Activated T-cell treated with anti-CD3 and anti-CD28 coated beads, Interleukin-2, amount 50 U/mL, for 4 hours (primary cell): ENCODE measurements at regions not wholly inside any gene's neighbourhood (a gene's known extent, or its start where the extent isn't known, plus 50 kb on each side); places are given as distances from the start of the nearest gene placed in this dataset.

ENCODE experiments used
- ATAC-seq, 2 donors: fragments of 200-7000 bp; cut with Tn5 transposase; one replicate each; pipeline ENCODE4 v1.10.0; 2021
- DNase-seq: peaks from one replicate; pipeline ENCODE4 v3.0.0-alpha.2; 2020
- H3K27me3 Mint-ChIP-seq: one replicate; pipeline ENCODE4 v1.8.0; 2021; ENCODE audit warnings: low read depth, mixed read lengths
- H3K36me3 Mint-ChIP-seq: one replicate; pipeline ENCODE4 v1.8.0; 2022; ENCODE audit warnings: mixed read lengths; ENCODE audit not compliant: insufficient read depth
- H3K4me1 Mint-ChIP-seq: one replicate; pipeline ENCODE4 v1.8.0; 2021; ENCODE audit warnings: low read depth, mixed read lengths
- H3K4me3 Mint-ChIP-seq: one replicate; pipeline ENCODE4 v1.8.0; 2021; ENCODE audit warnings: mild to moderate bottlenecking, moderate library complexity, mixed read lengths
- H3K9me3 Mint-ChIP-seq: one replicate; pipeline ENCODE4 v1.8.0; 2021; ENCODE audit warnings: mixed read lengths

- Mint-ChIP-seq H3K36me3 (no peaks in the 10 kb centered on the region), H3K9me3 (peaks cover 30% of the 10 kb centered on the region), H3K27me3 (peaks cover 5% of the 10 kb centered on the region), H3K4me1 (no peaks in the 10 kb centered on the region), H3K4me3 (no peak overlapping the region)
- no peak for DNase-seq
- no peak for ATAC-seq
Measured at GRCh38 chr2:152861349-152861942, 143.0 kb downstream of the ARL6IP6 start.

GRCh38 chr2:152858594-152859265, 140.3 kb downstream of the ARL6IP6 start:
- Mint-ChIP-seq H3K9me3 (peaks cover 22% of the 10 kb centered on the region), H3K27me3 (peaks cover 5% of the 10 kb centered on the region), H3K4me1 (no peaks in the 10 kb centered on the region), H3K4me3 (no peak overlapping the region), H3K36me3 (no peaks in the 10 kb centered on the region)
- ATAC-seq (no peak), DNase-seq (no peak)

DNA sequence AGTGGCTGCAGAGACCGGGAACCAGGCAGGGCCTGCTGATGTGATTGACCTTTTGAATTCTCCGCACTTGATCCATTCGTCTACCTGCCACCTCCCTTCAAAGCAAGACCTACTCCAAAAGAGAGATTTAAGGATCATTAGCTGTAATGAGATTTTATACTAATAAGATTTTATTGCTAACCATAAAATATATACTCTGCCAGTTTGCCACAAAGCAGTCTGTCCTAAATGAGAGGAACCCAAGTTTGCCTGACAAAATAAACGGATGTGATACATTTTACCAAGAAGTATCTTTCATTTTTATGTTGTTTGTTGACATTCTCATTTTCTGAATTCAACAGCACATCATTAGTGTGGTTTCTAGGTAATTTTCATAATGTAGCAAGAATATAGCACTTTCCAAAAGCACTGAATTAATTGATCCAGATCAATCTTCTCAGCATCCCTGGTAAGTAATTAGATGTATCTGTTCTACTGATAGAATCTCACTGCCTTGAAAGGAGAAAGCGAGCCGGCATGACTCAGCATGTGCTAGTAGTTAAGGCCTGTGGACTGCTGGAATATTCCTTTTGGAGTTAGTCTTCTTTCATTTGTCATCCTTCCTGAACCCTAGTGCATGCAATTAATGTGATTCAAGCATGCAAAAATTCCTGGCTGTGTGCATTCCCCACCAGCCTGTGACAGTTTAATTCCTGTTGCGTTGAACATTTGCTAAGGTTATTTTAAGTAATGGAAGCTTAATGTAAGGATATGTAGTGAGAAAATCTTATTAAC, 128.5 kb downstream of the ARL6IP6 start:
- Mint-ChIP-seq H3K4me3 (no peak overlapping the region), H3K27me3 (no peaks in the 10 kb centered on the region), H3K9me3 (no peaks in the 10 kb centered on the region), H3K4me1 (no peaks in the 10 kb centered on the region), H3K36me3 (no peaks in the 10 kb centered on the region)
- no peak for ATAC-seq
- no peak for DNase-seq

- no peaks in the 10 kb centered on the region for H3K9me3 Mint-ChIP-seq
- DNase-seq, result no peak
- ATAC-seq, result no peak
Measured at GRCh38 chr2:152835674-152836073, 117.3 kb downstream of the ARL6IP6 start.

DNA sequence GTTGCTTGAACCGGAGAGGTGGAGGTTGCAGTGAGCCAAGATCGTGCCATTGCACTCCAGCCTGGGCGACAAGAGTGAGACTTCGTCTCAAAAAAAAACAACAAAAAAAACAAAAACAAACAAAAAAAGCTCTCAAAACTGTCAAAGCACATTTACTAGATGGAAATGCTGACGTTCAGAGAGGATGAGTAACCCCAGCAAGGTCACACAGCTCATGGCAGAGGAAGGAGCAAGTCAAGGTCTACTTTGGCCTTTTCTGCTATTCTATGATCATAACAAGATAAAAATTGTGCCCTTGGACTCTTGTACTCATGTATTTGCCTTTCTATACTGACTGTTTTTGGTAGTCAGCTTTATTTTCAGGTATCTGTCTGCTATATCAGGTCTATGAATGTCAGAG, 109.5 kb downstream of the ARL6IP6 start:
- H3K36me3 Mint-ChIP-seq, result no peaks in the 10 kb centered on the region
- no peak for DNase-seq

More at GRCh38 chr2:152835674-152836073, 117.3 kb downstream of the ARL6IP6 start:
- no peak overlapping the region for H3K4me3 Mint-ChIP-seq
- no peaks in the 10 kb centered on the region for H3K36me3 Mint-ChIP-seq
- H3K27me3 Mint-ChIP-seq, result no peaks in the 10 kb centered on the region
- no peaks in the 10 kb centered on the region for H3K4me1 Mint-ChIP-seq

GRCh38 chr2:152826581-152827279, 108.3 kb downstream of the ARL6IP6 start:
- Mint-ChIP-seq H3K36me3 (no peaks in the 10 kb centered on the region), H3K4me1 (no peaks in the 10 kb centered on the region), H3K4me3 (no peak overlapping the region), H3K9me3 (no peaks in the 10 kb centered on the region), H3K27me3 (no peaks in the 10 kb centered on the region)
- DNase-seq (no peak), ATAC-seq (no peak)

More for the DNA sequence above, 109.5 kb downstream of the ARL6IP6 start:
- no peaks in the 10 kb centered on the region for H3K27me3 Mint-ChIP-seq
- H3K4me1 Mint-ChIP-seq, result no peaks in the 10 kb centered on the region
- ATAC-seq, result no peak
- no peaks in the 10 kb centered on the region for H3K9me3 Mint-ChIP-seq
- H3K4me3 Mint-ChIP-seq, result no peak overlapping the region

- no peaks in the 10 kb centered on the region for H3K4me1 Mint-ChIP-seq
- no peak for DNase-seq
- H3K9me3 Mint-ChIP-seq, result no peaks in the 10 kb centered on the region
- no peaks in the 10 kb centered on the region for H3K36me3 Mint-ChIP-seq
- H3K27me3 Mint-ChIP-seq, result no peaks in the 10 kb centered on the region
- H3K4me3 Mint-ChIP-seq, result no peak overlapping the region
- no peak for ATAC-seq
Measured at GRCh38 chr2:152825834-152826233, 107.4 kb downstream of the ARL6IP6 start.

DNA sequence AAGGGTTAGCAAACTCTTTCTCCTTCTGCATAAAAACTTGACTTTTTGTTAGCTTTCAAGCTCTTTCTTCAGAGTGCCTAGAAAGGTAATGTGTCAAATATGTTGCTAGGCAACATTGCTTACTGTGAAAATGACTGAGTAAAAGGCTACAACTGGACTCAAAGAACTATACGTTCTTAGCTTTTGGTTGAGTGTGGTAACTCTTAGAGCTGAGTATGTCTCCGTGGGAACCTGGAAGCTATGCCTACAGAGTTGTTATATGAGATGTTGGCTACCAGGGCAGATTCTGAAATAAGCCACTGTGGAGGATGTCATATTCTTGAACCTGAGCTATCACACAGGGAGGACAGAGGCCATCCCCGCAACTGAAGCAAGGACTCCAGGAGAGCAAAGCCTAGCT, 105.5 kb downstream of the ARL6IP6 start:
- no peaks in the 10 kb centered on the region for H3K9me3 Mint-ChIP-seq
- no peaks in the 10 kb centered on the region for H3K27me3 Mint-ChIP-seq
- H3K4me1 Mint-ChIP-seq, result no peaks in the 10 kb centered on the region
- no peak for ATAC-seq
- H3K4me3 Mint-ChIP-seq, result no peak overlapping the region
- DNase-seq, result no peak
- no peaks in the 10 kb centered on the region for H3K36me3 Mint-ChIP-seq

- H3K4me1 Mint-ChIP-seq, result no peaks in the 10 kb centered on the region
- DNase-seq, result no peak
Measured at GRCh38 chr2:152822676-152823075, 104.3 kb downstream of the ARL6IP6 start.

GRCh38 chr2:152820048-152820447, 101.6 kb downstream of the ARL6IP6 start:
- H3K4me3 Mint-ChIP-seq, result no peak overlapping the region
- H3K4me1 Mint-ChIP-seq, result no peaks in the 10 kb centered on the region
- no peak for ATAC-seq

More at GRCh38 chr2:152822676-152823075, 104.3 kb downstream of the ARL6IP6 start:
- Mint-ChIP-seq H3K27me3 (peaks cover 4% of the 10 kb centered on the region), H3K36me3 (no peaks in the 10 kb centered on the region), H3K4me3 (no peak overlapping the region), H3K9me3 (no peaks in the 10 kb centered on the region)
- ATAC-seq, result no peak

GRCh38 chr2:152815634-152816257, 97.3 kb downstream of the ARL6IP6 start:
- Mint-ChIP-seq H3K4me3 (no peak overlapping the region), H3K9me3 (peaks cover 16% of the 10 kb centered on the region), H3K27me3 (peaks cover 11% of the 10 kb centered on the region), H3K36me3 (no peaks in the 10 kb centered on the region), H3K4me1 (no peaks in the 10 kb centered on the region)
- ATAC-seq, result no peak
- no peak for DNase-seq

More at GRCh38 chr2:152820048-152820447, 101.6 kb downstream of the ARL6IP6 start:
- Mint-ChIP-seq H3K36me3 (no peaks in the 10 kb centered on the region), H3K9me3 (no peaks in the 10 kb centered on the region), H3K27me3 (peaks cover 7% of the 10 kb centered on the region)
- no peak for DNase-seq

- Mint-ChIP-seq H3K36me3 (no peaks in the 10 kb centered on the region), H3K9me3 (peaks cover 16% of the 10 kb centered on the region), H3K27me3 (peaks cover 11% of the 10 kb centered on the region), H3K4me1 (no peaks in the 10 kb centered on the region), H3K4me3 (no peak overlapping the region)
- ATAC-seq (no peak), DNase-seq (no peak)
Measured at GRCh38 chr2:152814475-152815030, 96.1 kb downstream of the ARL6IP6 start.

DNA sequence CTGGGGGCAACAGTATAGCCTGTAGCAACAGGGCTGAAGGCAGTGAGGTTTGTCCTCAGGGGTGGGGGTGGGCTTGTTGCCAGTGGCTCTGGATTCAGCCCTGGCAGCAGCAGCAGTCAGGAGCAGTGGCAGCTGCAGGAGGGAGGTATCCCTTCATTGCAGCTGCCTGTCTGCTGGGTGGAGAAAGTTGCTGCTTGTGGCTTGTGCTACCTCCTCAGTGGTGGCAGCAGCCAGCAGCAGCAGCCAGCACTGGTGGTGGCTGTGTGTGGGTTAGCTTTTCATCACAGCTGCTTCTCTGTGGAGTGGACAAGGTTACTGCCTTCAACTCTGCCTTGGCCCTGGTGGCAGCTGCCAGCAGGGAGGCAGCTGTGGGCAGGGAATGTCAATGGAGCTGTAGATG, 94.9 kb downstream of the ARL6IP6 start:
- H3K4me1 Mint-ChIP-seq, result no peaks in the 10 kb centered on the region
- H3K36me3 Mint-ChIP-seq, result no peaks in the 10 kb centered on the region
- peaks cover 11% of the 10 kb centered on the region for H3K27me3 Mint-ChIP-seq
- H3K9me3 Mint-ChIP-seq, result peaks cover 16% of the 10 kb centered on the region
- ATAC-seq, result no peak
- H3K4me3 Mint-ChIP-seq, result no peak overlapping the region
- no peak for DNase-seq
